GM19025 (cell line): ENCODE measurements at regions not wholly inside any gene's neighbourhood (a gene's known extent, or its start where the extent isn't known, plus 50 kb on each side); places are given as distances from the start of the nearest gene placed in this dataset.

Experiments
- ATAC-seq: cut with Tn5 transposase; IDR thresholded peaks from one replicate; pipeline ENCODE4 v1.9.1; 2021; ENCODE audit warnings: mild to moderate bottlenecking, low read depth, moderate library complexity; ENCODE audit not compliant: unreplicated experiment

GRCh38 chr12:123042833-123043232 lies 62.4 kb downstream of the ARL6IP4 start:
- no peak for ATAC-seq

- no peak for ATAC-seq
These were observed 61.6 kb downstream of the ARL6IP4 start for GRCh38 chr12:123041811-123042655.

- ATAC-seq = no peak
These were observed 60.6 kb downstream of the ARL6IP4 start for GRCh38 chr12:123041042-123041531.

GRCh38 chr12:123040106-123040505 lies 59.6 kb downstream of the ARL6IP4 start:
- ATAC-seq = no peak

GRCh38 chr12:123038966-123039365 lies 58.5 kb downstream of the ARL6IP4 start:
- no peak for ATAC-seq

GRCh38 chr12:123038486-123038885 lies 58.0 kb downstream of the ARL6IP4 start:
- no peak for ATAC-seq

GRCh38 chr12:123037791-123038190 lies 57.3 kb downstream of the ARL6IP4 start:
- ATAC-seq = no peak

- no peak for ATAC-seq
These were observed 56.2 kb downstream of the ARL6IP4 start for GRCh38 chr12:123036466-123037285.

GRCh38 chr12:123035841-123036240 lies 55.4 kb downstream of the ARL6IP4 start:
- ATAC-seq = no peak

- ATAC-seq = no peak
These were observed 54.4 kb downstream of the ARL6IP4 start for GRCh38 chr12:123034865-123035264.

- no peak for ATAC-seq
These were observed 53.6 kb downstream of the ARL6IP4 start for GRCh38 chr12:123034022-123034541.

GRCh38 chr12:123033392-123034021 lies 53.0 kb downstream of the ARL6IP4 start:
- no peak for ATAC-seq

- ATAC-seq = no peak
These were observed 52.4 kb downstream of the ARL6IP4 start for GRCh38 chr12:123032736-123033391.
